ENCODE measurements at regions not wholly inside any gene's neighbourhood (a gene's known extent, or its start where the extent isn't known, plus 50 kb on each side); places are given as distances from the start of the nearest gene placed in this dataset.

DNA sequence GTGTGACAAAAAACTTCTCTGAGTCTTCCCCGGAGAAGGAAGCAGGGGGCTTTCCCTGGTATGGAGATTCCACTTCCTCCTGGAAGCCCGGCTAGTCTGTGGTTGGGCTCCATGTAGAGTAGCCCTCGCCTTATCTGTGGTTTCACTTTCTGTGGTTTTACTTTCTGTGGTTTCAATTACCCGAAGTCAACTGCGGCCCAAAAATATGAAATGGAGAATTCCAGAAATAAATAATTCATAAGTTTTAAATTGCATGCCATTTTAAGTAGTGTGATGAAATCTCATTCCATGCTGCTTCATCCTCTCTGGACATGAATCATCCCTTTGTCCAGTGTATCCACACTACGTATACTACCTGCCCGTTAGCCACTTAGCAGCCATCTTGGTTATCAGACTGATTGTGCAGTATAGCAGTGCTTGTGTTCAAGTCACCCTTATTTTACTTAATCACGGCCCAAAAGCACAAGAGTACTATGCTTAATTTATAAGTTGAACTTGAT is 275.0 kb upstream of the SESN3 start:
- WGBS (ENCODE audit: insufficient coverage, insufficient read length), result no CpG with 5 or more reads among the region's 8 CpGs
- Histone ChIP-seq H3K9me3 (ENCODE audit: control insufficient read depth, insufficient read depth, low read length) (no peaks in the 10 kb centered on the region), H3K27ac (ENCODE audit: low read length) (no peak overlapping the region), H3K4me1 (ENCODE audit: control insufficient read depth, insufficient read depth, low read length) (no peaks in the 10 kb centered on the region), H3K4me3 (ENCODE audit: low read length) (no peak overlapping the region), H3K36me3 (ENCODE audit: control insufficient read depth, insufficient read depth, low read length) (no peaks in the 10 kb centered on the region), H3K27me3 (ENCODE audit: control insufficient read depth, insufficient read depth, low read length) (no peaks in the 10 kb centered on the region)
- DNase-seq (ENCODE audit: low read depth, low spot score), result no peak

DNA sequence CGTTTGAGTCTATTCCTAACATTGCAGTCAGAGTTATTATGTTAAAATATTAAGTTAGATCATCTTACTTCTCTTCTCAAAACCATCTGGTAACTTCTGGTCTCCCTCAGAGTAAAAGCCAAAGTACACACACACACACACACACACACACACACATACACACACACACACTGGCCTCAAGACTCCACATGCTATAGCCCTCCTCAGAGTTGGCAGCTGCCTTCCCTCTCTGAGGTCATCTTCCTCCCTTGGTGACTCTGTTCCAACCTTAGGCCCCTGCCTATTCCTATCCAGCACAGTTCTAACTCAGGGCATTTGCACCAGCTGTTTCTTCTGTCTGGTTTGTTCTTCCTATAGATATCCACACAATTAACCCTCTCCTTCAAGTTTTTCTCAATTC is 272.0 kb upstream of the SESN3 start:
- peaks cover 8% of the 10 kb centered on the region; the same call in 1 of the 2 replicates for H3K4me1 ChIP-seq (ENCODE audit: control insufficient read depth, insufficient read depth, low read length)
- DNase-seq (ENCODE audit: low read depth, low spot score), result no peak
- no peak overlapping the region for H3K4me3 ChIP-seq (ENCODE audit: low read length)
- no CpG with 5 or more reads among the region's 1 CpG for WGBS (ENCODE audit: insufficient coverage, insufficient read length)
- no peaks in the 10 kb centered on the region for H3K27me3 ChIP-seq (ENCODE audit: control insufficient read depth, insufficient read depth, low read length)
- H3K27ac ChIP-seq (ENCODE audit: low read length), result no peak overlapping the region
- no peaks in the 10 kb centered on the region for H3K36me3 ChIP-seq (ENCODE audit: control insufficient read depth, insufficient read depth, low read length)
- no peaks in the 10 kb centered on the region for H3K9me3 ChIP-seq (ENCODE audit: control insufficient read depth, insufficient read depth, low read length)

DNA sequence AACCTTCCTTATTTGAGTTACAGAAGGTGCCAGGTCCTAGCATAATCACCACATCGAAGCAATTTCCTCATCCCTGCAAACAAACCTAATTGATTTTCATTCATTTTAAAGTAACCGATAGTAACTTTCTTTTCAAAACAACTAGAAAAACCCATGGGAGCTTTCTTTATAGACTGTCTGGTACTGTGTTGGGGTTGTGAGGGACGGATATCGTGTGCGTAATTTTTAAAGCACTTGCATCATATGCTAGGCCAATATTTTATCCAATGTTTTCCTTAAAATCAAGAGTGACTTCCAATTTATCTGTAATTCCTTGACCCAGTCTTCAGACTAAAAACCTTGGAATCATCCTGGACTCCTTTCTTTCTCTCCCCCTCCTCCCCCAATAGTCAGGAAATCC is 271.5 kb upstream of the SESN3 start:
- DNase-seq (ENCODE audit: low read depth, low spot score), result no peak
- H3K27me3 ChIP-seq (ENCODE audit: control insufficient read depth, insufficient read depth, low read length), result no peaks in the 10 kb centered on the region
- H3K9me3 ChIP-seq (ENCODE audit: control insufficient read depth, insufficient read depth, low read length), result no peaks in the 10 kb centered on the region
- peaks cover 8% of the 10 kb centered on the region; the same call in 1 of the 2 replicates for H3K4me1 ChIP-seq (ENCODE audit: control insufficient read depth, insufficient read depth, low read length)
- H3K4me3 ChIP-seq (ENCODE audit: low read length), result no peak overlapping the region
- no CpG with 5 or more reads among the region's 5 CpGs for WGBS (ENCODE audit: insufficient coverage, insufficient read length)
- H3K36me3 ChIP-seq (ENCODE audit: control insufficient read depth, insufficient read depth, low read length), result no peaks in the 10 kb centered on the region
- no peak overlapping the region for H3K27ac ChIP-seq (ENCODE audit: low read length)

DNA sequence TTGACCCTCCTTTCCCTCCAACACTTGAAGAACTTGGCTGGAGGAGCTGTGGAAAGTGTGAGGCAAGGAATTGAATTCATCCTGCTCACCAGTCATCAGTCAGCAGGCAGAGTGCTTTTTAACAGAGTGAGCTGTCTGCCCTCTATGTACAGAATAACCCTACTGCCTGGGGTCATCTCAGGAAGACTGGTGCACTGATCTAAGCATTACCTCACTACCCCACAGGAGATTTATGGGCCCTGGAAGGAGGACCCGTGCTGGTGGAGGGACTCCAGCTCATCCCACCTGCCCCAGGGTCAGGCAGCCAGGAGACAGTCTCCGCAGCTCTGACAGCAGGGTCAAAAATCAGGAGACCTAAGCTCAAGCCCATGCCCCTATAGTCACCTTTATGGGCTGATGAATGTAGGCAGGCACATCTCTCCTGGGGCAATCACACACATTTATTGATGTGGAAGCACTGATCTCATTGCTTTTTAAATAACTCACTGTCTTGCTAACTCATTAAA is 270.8 kb upstream of the SESN3 start:
- no CpG with 5 or more reads among the region's 2 CpGs for WGBS (ENCODE audit: insufficient coverage, insufficient read length)
- DNase-seq (ENCODE audit: low read depth, low spot score), result no peak
- H3K27me3 ChIP-seq (ENCODE audit: control insufficient read depth, insufficient read depth, low read length), result no peaks in the 10 kb centered on the region
- no peak overlapping the region for H3K27ac ChIP-seq (ENCODE audit: low read length)
- H3K36me3 ChIP-seq (ENCODE audit: control insufficient read depth, insufficient read depth, low read length), result no peaks in the 10 kb centered on the region
- no peaks in the 10 kb centered on the region for H3K9me3 ChIP-seq (ENCODE audit: control insufficient read depth, insufficient read depth, low read length)
- no peak overlapping the region for H3K4me3 ChIP-seq (ENCODE audit: low read length)
- H3K4me1 ChIP-seq (ENCODE audit: control insufficient read depth, insufficient read depth, low read length), result peaks cover 8% of the 10 kb centered on the region; the same call in 1 of the 2 replicates

DNA sequence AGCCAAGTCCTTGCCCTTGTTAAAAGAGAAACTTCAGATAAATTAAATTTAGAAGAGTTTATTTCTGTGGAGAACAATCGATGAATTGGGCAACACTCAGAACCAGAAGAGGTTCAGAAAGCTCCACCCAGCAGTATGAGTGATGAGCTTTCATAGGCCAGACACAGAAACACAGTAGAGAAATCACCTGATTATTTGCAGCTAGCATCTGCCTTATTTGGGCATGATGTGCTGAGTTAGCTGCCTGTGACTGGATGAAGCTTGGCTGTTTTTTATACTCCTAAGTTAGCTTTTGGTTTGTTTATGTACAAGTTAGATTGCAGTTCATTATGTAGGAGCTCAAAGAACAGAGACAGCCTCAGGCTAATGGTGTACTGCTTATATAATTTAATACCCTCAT is 269.5 kb upstream of the SESN3 start:
- Histone ChIP-seq H3K4me1 (ENCODE audit: control insufficient read depth, insufficient read depth, low read length) (peaks cover 8% of the 10 kb centered on the region; the same call in 1 of the 2 replicates), H3K4me3 (ENCODE audit: low read length) (no peak overlapping the region), H3K36me3 (ENCODE audit: control insufficient read depth, insufficient read depth, low read length) (no peaks in the 10 kb centered on the region), H3K9me3 (ENCODE audit: control insufficient read depth, insufficient read depth, low read length) (no peaks in the 10 kb centered on the region), H3K27ac (ENCODE audit: low read length) (no peak overlapping the region), H3K27me3 (ENCODE audit: control insufficient read depth, insufficient read depth, low read length) (no peaks in the 10 kb centered on the region)
- DNase-seq (ENCODE audit: low read depth, low spot score), result no peak
- WGBS (ENCODE audit: insufficient coverage, insufficient read length), result no CpG with 5 or more reads among the region's 1 CpG

DNA sequence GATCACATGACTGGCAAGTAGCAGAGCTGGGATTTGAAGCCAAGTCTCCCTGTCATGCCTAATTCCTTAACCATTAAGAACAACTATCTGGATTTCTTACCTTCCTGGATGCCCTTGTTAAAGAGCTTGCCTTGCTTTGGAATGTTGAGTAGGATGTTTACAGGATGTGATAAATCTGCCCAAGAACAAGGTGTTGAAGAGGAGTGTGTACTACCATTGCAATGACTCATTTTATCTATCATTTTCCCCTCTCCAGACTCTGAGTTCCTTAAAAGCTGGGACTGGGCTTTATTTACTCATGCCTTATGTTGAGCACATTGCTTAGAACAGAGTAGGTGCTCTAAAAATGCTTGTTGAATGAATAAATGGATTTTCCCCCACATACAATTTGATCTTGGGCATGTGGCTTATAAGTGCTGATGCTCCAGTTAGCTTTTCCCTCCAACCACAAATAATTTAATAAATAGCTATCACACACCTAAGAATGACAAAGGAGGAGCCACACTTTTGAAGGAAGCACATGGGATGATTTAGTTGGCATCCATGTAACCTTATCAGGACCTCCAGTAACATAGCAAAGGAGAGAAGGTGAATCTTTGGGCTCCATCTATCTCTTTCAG is 268.6 kb upstream of the SESN3 start:
- Histone ChIP-seq H3K36me3 (ENCODE audit: control insufficient read depth, insufficient read depth, low read length) (no peaks in the 10 kb centered on the region), H3K27me3 (ENCODE audit: control insufficient read depth, insufficient read depth, low read length) (no peaks in the 10 kb centered on the region), H3K9me3 (ENCODE audit: control insufficient read depth, insufficient read depth, low read length) (no peaks in the 10 kb centered on the region), H3K4me1 (ENCODE audit: control insufficient read depth, insufficient read depth, low read length) (peaks cover 8% of the 10 kb centered on the region; the same call in 1 of the 2 replicates), H3K27ac (ENCODE audit: low read length) (no peak overlapping the region), H3K4me3 (ENCODE audit: low read length) (no peak overlapping the region)
- no peak for DNase-seq (ENCODE audit: low read depth, low spot score)

DNA sequence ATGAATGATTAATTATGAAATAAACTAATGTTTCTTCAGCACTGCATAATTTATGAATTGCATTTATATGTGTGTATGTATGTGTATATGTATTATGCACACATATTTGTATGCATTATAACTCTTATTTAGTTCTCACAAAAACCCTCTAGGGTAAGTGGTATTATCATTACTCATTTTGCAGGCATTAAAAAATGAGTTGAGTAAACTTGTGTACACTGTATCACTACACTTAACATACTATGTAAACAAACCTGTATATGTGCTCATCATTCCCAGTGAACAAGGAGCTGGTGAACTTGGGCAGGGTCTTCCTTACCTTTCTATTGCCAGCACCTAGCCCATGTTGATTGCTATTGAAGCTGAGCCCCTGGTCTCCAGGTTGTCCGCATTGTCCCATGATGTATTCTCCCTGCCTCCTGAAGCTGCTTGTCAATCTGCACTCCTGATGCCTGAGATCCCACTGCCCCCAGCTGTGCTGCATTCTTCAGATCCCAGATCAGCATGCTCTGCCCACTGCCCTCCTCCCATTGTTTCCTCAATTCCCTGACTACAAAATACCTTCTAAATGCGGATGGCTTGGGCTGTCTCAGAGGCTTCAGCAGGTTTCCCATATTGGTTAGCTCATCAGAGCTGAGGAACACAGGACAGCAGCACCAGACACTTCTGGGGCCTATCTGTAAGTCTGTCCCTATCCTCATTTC is 267.9 kb upstream of the SESN3 start:
- no peak overlapping the region for H3K4me3 ChIP-seq (ENCODE audit: low read length)
- no peaks in the 10 kb centered on the region for H3K27me3 ChIP-seq (ENCODE audit: control insufficient read depth, insufficient read depth, low read length)
- H3K4me1 ChIP-seq (ENCODE audit: control insufficient read depth, insufficient read depth, low read length), result peaks cover 8% of the 10 kb centered on the region; the same call in 1 of the 2 replicates
- H3K27ac ChIP-seq (ENCODE audit: low read length), result no peak overlapping the region
- H3K9me3 ChIP-seq (ENCODE audit: control insufficient read depth, insufficient read depth, low read length), result no peaks in the 10 kb centered on the region
- no peaks in the 10 kb centered on the region for H3K36me3 ChIP-seq (ENCODE audit: control insufficient read depth, insufficient read depth, low read length)
- no peak for DNase-seq (ENCODE audit: low read depth, low spot score)
- no CpG with 5 or more reads among the region's 2 CpGs for WGBS (ENCODE audit: insufficient coverage, insufficient read length)

DNA sequence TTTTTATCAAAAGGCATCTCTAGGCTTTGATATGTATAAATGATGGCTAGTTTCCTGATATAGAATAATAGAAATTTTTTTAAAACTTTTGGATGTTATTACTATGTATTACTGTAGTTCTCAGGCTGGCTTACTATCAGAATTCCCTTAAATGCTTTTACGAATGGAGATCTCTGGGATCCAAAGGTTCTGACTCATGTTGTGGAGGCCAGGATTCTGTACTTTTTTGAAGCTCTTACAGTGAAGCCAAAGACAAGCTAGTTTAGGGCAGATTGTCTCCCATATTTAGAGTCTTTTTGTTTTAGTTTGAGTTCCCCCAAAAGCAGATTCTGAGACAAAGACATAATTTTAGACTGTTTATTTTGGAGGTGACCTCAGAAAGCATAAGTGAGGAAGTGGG is 265.9 kb upstream of the SESN3 start:
- H3K27ac ChIP-seq (ENCODE audit: low read length), result no peak overlapping the region
- H3K4me3 ChIP-seq (ENCODE audit: low read length), result no peak overlapping the region
- H3K36me3 ChIP-seq (ENCODE audit: control insufficient read depth, insufficient read depth, low read length), result no peaks in the 10 kb centered on the region
- peaks cover 8% of the 10 kb centered on the region; the same call in 1 of the 2 replicates for H3K4me1 ChIP-seq (ENCODE audit: control insufficient read depth, insufficient read depth, low read length)
- no peaks in the 10 kb centered on the region for H3K27me3 ChIP-seq (ENCODE audit: control insufficient read depth, insufficient read depth, low read length)
- WGBS (ENCODE audit: insufficient coverage, insufficient read length), result no CpG with 5 or more reads among the region's 1 CpG
- H3K9me3 ChIP-seq (ENCODE audit: control insufficient read depth, insufficient read depth, low read length), result no peaks in the 10 kb centered on the region
- DNase-seq (ENCODE audit: low read depth, low spot score), result no peak

DNA sequence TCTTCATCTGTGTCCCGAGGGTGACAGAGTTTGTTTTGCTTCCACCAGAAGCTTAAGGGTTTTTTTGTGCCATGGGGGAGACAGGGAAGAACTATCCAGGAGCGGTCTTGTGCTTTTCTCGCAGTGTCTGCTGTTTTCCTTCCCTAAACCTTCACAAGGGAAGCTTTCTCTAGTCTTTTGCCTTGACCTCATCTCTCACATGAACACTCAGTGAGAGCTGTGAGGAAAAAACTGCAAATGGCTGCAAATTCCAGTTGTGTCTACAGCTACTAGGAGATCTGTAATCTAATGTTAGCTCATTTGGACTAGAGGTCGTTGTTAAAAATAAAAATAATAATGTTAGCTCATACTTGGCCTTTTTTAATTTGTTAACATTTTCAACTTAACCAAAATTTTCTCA is 264.7 kb upstream of the SESN3 start:
- Histone ChIP-seq H3K36me3 (ENCODE audit: control insufficient read depth, insufficient read depth, low read length) (no peaks in the 10 kb centered on the region), H3K4me3 (ENCODE audit: low read length) (no peak overlapping the region), H3K27me3 (ENCODE audit: control insufficient read depth, insufficient read depth, low read length) (no peaks in the 10 kb centered on the region), H3K9me3 (ENCODE audit: control insufficient read depth, insufficient read depth, low read length) (no peaks in the 10 kb centered on the region), H3K27ac (ENCODE audit: low read length) (no peak overlapping the region), H3K4me1 (ENCODE audit: control insufficient read depth, insufficient read depth, low read length) (peaks cover 8% of the 10 kb centered on the region; the same call in 1 of the 2 replicates)
- no CpG with 5 or more reads among the region's 4 CpGs for WGBS (ENCODE audit: insufficient coverage, insufficient read length)
- no peak for DNase-seq (ENCODE audit: low read depth, low spot score)

DNA sequence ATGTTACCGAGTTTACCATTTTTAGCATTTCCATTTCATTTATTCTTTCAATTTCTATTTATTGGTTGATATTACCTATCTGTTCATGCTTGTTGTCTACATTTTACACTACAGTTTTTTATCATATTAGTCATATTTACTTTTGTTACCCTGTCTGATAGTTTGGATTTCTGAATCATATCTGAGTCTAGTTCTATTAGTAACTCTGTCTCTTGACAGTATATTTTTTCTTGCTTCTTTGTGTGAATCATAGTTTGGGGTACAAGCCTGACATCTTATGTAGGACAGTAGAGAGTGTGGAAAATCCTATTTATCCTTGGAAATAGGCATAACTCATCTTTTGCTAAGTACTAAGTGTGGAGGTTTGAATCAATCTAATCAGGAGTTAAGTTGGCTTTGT is 263.9 kb upstream of the SESN3 start:
- Histone ChIP-seq H3K36me3 (ENCODE audit: control insufficient read depth, insufficient read depth, low read length) (no peaks in the 10 kb centered on the region), H3K27me3 (ENCODE audit: control insufficient read depth, insufficient read depth, low read length) (no peaks in the 10 kb centered on the region), H3K27ac (ENCODE audit: low read length) (no peak overlapping the region), H3K9me3 (ENCODE audit: control insufficient read depth, insufficient read depth, low read length) (no peaks in the 10 kb centered on the region), H3K4me3 (ENCODE audit: low read length) (no peak overlapping the region), H3K4me1 (ENCODE audit: control insufficient read depth, insufficient read depth, low read length) (peaks cover 6% of the 10 kb centered on the region; the same call in 1 of the 2 replicates)
- no CpG with 5 or more reads among the region's 1 CpG for WGBS (ENCODE audit: insufficient coverage, insufficient read length)
- no peak for DNase-seq (ENCODE audit: low read depth, low spot score)

Measured in iPS DF 6.9 (cell line).